KMS-11 (cell line): ENCODE measurements at regions not wholly inside any gene's neighbourhood (a gene's known extent, or its start where the extent isn't known, plus 50 kb on each side); places are given as distances from the start of the nearest gene placed in this dataset.
"Not testable (repeated sequence)": the region's sequence is repeated elsewhere in the genome, so short reads cannot be mapped to it uniquely, and the experiment has no call there.

ENCODE experiments used
- H2AFZ ChIP-seq: fragments of 200-600 bp; sonication (generic); 2 replicates; pipeline ENCODE4 v1.6.1; 2016; ENCODE audit warnings: antibody characterized with exemption, mixed run types, low read depth
- H3K27ac ChIP-seq: fragments of 200-600 bp; sonication (generic); 2 replicates; pipeline ENCODE4 v1.6.1; 2016; ENCODE audit warnings: mild to moderate bottlenecking, mixed run types
- H3K27me3 ChIP-seq: fragments of 200-600 bp; sonication (generic); 2 replicates; pipeline ENCODE4 v1.6.1; 2017; ENCODE audit warnings: mild to moderate bottlenecking, low read depth, mixed run types, moderate library complexity; ENCODE audit not compliant: insufficient read depth
- H3K36me3 ChIP-seq: fragments of 200-600 bp; sonication (generic); 2 replicates; pipeline ENCODE4 v1.6.1; 2017; ENCODE audit warnings: mild to moderate bottlenecking, mixed run types; ENCODE audit not compliant: insufficient read depth
- H3K4me1 ChIP-seq: fragments of 200-600 bp; sonication (generic); 2 replicates; pipeline ENCODE4 v1.6.1; 2016; ENCODE audit warnings: mild to moderate bottlenecking, low read depth, mixed run types; ENCODE audit not compliant: poor library complexity, severe bottlenecking
- H3K4me2 ChIP-seq: fragments of 200-600 bp; sonication (generic); 2 replicates; pipeline ENCODE4 v1.7.0; 2016; ENCODE audit warnings: mild to moderate bottlenecking, mixed run types
- H3K4me3 ChIP-seq: fragments of 200-600 bp; sonication (generic); IDR thresholded peaks from 2 replicates; pipeline ENCODE4 v1.6.1; 2017; ENCODE audit warnings: low read depth, low read length, mixed read lengths; ENCODE audit not compliant: insufficient read depth
- H3K79me2 ChIP-seq: fragments of 200-600 bp; sonication (generic); 2 replicates; pipeline ENCODE4 v1.6.1; 2016; ENCODE audit warnings: low read depth, mixed run types; ENCODE audit not compliant: insufficient read depth
- H3K9ac ChIP-seq: fragments of 200-600 bp; sonication (generic); 2 replicates; pipeline ENCODE4 v1.6.1; 2016; ENCODE audit warnings: mild to moderate bottlenecking, mixed run types
- H4K20me1 ChIP-seq: fragments of 200-600 bp; sonication (generic); 2 replicates; pipeline ENCODE4 v1.6.1; 2016; ENCODE audit warnings: mild to moderate bottlenecking, mixed run types; ENCODE audit not compliant: insufficient read depth
- TF ChIP-seq, protein P1 (sequence below): fragments of 200-600 bp; sonication (generic); conservative IDR thresholded peaks from 2 replicates; pipeline ENCODE4 v1.6.1; 2017; ENCODE audit warnings: low read depth, mild to moderate bottlenecking, antibody characterized with exemption, low read length, moderate library complexity, mixed read lengths

DNA sequence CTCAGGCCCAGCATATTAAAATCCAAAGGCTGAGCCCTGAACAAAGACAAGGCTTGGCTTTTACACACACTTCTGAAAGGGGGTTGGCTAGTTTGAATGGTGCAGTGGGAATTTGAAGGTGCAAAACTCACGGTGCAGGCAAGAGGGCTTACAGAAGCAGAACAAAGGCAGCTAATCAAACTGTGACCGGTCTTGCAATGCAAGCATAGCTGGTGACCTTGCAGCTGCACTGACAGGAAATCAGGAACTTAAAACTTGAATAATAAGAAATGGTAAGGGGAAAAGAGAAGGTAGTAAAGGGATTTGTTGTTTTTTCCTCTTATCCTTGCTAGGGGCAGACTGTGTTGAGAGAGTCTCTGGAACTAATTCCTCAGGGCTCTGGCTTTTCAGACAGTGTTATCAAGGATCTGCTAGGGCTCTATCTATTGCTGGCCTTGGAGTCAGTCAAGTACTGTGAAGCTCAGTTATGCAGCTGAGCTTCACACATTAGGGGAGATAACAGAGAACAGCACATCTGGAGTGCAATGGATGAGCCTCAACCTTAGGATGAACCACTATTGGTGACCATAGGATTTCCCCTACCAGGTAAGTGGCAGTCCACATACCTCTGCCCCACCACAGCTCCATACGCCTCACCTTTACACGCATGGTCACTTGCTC is 97.6 kb downstream of the PPIAL4G start:
- Histone ChIP-seq H3K4me2 (no peak overlapping the region), H3K4me1 (no peaks in the 10 kb centered on the region)
- TF ChIP-seq, protein P1, sequence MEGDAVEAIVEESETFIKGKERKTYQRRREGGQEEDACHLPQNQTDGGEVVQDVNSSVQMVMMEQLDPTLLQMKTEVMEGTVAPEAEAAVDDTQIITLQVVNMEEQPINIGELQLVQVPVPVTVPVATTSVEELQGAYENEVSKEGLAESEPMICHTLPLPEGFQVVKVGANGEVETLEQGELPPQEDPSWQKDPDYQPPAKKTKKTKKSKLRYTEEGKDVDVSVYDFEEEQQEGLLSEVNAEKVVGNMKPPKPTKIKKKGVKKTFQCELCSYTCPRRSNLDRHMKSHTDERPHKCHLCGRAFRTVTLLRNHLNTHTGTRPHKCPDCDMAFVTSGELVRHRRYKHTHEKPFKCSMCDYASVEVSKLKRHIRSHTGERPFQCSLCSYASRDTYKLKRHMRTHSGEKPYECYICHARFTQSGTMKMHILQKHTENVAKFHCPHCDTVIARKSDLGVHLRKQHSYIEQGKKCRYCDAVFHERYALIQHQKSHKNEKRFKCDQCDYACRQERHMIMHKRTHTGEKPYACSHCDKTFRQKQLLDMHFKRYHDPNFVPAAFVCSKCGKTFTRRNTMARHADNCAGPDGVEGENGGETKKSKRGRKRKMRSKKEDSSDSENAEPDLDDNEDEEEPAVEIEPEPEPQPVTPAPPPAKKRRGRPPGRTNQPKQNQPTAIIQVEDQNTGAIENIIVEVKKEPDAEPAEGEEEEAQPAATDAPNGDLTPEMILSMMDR, result no peak

DNA sequence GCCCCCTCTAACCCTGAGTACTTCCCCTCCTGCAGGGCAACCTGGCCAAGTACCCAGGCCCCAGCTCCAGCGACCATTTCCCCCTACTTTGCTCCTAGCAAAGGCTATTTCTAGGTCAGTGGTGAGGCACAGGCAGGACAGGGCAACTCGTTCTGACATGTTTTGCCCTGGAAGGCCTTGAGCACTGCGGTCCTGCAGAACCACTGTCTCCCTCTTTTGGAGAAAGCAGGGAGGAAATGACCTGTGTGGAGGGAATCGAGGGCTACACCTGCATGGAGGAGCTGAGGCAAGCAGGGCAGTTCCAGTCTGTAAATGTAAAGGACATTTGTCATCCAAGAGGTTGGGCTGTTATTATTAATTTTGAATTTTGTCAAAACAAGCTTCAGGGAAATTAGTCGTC is 99.1 kb downstream of the PPIAL4G start:
- H4K20me1 ChIP-seq, result no peaks in the 10 kb centered on the region
- no peak overlapping the region for H3K4me2 ChIP-seq
- no peak overlapping the region for H3K27ac ChIP-seq
- no peak overlapping the region for H3K4me3 ChIP-seq
- no peaks in the 10 kb centered on the region for H3K27me3 ChIP-seq
- no peaks in the 10 kb centered on the region for H3K36me3 ChIP-seq
- TF ChIP-seq, protein P1, result no peak
- no peaks in the 10 kb centered on the region for H3K79me2 ChIP-seq
- no peak overlapping the region for H3K9ac ChIP-seq
- H3K4me1 ChIP-seq, result no peaks in the 10 kb centered on the region
- H2AFZ ChIP-seq, result no peak overlapping the region

More for the DNA sequence above, 97.6 kb downstream of the PPIAL4G start:
- H3K4me3 ChIP-seq, result no peak overlapping the region
- no peaks in the 10 kb centered on the region for H3K79me2 ChIP-seq
- no peaks in the 10 kb centered on the region for H4K20me1 ChIP-seq
- H2AFZ ChIP-seq, result no peak overlapping the region
- H3K27me3 ChIP-seq, result no peaks in the 10 kb centered on the region
- H3K9ac ChIP-seq, result no peak overlapping the region
- no peaks in the 10 kb centered on the region for H3K36me3 ChIP-seq
- no peak overlapping the region for H3K27ac ChIP-seq

DNA sequence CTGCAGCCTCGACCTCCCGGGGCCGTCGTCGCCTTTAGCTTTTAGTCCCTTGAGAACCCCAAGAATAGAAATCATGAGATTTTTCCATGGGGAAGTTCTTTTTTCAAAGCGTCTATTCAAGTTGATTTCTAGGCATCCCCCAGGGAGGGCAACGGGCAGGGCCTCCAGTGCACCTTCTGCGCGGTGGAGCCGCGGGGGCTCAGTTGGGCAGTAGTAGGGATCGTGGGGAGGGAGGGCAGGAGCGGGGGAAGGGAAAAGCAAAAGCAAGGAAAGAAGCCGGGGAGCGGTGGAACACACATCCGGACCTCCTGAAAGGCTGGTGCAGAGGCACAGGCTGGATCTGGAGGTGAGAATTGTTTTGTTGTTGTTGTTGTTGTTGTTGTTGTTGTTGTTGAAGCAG is 103.4 kb downstream of the PPIAL4G start:
- TF ChIP-seq, protein P1, result no peak
- no peak overlapping the region for H2AFZ ChIP-seq
- H3K36me3 ChIP-seq, result no peaks in the 10 kb centered on the region

DNA sequence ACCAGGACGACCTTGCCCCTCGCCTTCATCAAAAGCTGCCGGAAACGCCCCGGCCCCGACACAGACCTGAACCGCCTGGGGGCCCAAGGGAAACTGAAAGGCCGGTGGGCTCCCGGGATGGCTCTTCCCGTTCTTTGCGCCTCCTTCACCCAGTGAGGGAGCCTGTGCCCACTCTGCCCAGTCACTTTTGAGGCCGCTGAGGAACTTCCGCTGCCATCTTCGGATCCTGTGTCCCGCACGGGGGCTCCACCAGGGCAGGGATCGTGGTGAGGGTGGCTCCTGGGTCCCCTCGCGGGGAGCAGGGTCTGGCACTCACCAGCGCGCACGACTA is 104.0 kb downstream of the PPIAL4G start:
- H3K27ac ChIP-seq, result no peak overlapping the region
- no peak overlapping the region for H3K4me3 ChIP-seq
- TF ChIP-seq, protein P1, result no peak
- H3K36me3 ChIP-seq, result no peaks in the 10 kb centered on the region
- no peaks in the 10 kb centered on the region for H4K20me1 ChIP-seq
- H3K4me2 ChIP-seq, result no peak overlapping the region
- H3K9ac ChIP-seq, result no peak overlapping the region
- no peaks in the 10 kb centered on the region for H3K79me2 ChIP-seq
- H3K4me1 ChIP-seq, result no peaks in the 10 kb centered on the region
- no peaks in the 10 kb centered on the region for H3K27me3 ChIP-seq
- no peak overlapping the region for H2AFZ ChIP-seq

More for the DNA sequence above, 103.4 kb downstream of the PPIAL4G start:
- Histone ChIP-seq H3K27me3 (no peaks in the 10 kb centered on the region), H3K4me2 (no peak overlapping the region), H3K4me1 (no peaks in the 10 kb centered on the region), H4K20me1 (no peaks in the 10 kb centered on the region), H3K27ac (no peak overlapping the region), H3K79me2 (no peaks in the 10 kb centered on the region), H3K9ac (no peak overlapping the region), H3K4me3 (no peak overlapping the region)

DNA sequence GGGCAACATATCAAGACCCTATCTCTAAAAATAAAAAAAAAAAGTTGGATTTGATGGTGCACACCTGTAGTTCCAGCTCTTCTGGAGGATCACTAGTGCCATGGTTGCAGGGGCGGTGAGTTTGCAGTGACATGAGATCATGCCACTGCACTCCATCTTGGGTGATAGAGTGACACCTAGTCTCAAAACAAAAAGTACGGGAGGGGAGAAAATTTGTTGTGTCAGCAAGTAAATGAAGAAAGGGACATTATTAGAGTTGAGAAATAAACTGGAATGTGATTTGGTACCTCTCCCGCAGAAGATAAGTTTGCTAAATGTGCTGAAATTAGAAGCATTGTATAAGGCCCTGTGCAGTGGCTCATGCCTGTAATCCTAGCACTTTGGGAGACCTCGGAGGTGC is 105.1 kb downstream of the PPIAL4G start:
- H3K4me1 ChIP-seq, H2AFZ ChIP-seq, H3K27me3 ChIP-seq, H3K36me3 ChIP-seq, H3K79me2 ChIP-seq, H3K4me2 ChIP-seq, H3K4me3 ChIP-seq, H3K9ac ChIP-seq, H4K20me1 ChIP-seq, H3K27ac ChIP-seq: not testable (repeated sequence)

DNA sequence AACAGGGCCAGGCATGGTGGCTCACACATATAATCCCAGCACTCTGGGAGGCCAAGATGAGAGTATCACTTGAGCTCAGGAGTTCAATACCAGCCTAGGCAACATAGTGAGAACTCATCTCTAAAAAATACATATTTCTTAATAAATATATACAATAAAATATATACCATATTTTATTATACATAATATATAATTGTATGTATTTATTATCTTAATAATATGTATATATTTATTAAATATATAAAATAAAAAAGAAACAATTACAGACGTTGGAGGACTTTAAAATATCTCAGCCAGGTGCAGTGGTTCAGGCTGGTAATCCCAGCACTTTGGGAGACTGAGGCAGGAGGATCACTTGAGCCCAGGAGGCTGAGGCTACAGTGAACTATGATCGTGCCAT is 106.1 kb downstream of the PPIAL4G start:
- not testable (repeated sequence) for H3K79me2 ChIP-seq, H3K9ac ChIP-seq, H2AFZ ChIP-seq, H3K4me3 ChIP-seq, H4K20me1 ChIP-seq, H3K4me2 ChIP-seq, H3K36me3 ChIP-seq, H3K4me1 ChIP-seq, H3K27ac ChIP-seq, H3K27me3 ChIP-seq
